ENCODE measurements at regions not wholly inside any gene's neighbourhood (a gene's known extent, or its start where the extent isn't known, plus 50 kb on each side); places are given as distances from the start of the nearest gene placed in this dataset.
"Not testable (repeated sequence)": the region's sequence is repeated elsewhere in the genome, so short reads cannot be mapped to it uniquely, and the experiment has no call there.

DNA sequence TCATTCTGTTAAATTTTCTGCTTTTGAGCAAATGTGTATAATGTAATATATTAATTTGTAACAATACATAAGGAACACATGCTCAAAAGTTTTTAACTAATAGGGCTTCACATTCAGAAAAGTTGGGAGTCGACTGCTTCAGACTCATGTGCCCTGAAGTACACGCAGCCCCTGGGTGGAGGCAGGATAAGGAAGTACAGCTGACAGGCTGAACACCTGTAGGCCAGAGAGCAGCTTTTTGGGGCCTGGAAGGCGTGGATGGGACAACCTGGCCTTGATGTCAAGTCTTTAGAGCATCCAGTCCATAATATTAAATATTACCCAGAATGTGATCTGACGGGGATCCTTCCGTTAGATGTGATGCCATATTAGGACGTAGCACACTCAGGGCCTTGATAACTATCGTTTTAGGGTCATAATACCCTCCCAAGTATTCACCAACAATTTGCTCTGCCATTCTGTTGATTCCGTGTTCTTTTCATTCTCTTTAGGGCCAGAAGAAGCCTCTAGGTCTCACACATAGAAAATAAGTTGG, 485.2 kb downstream of the SIPA1L2 start:
- DNase-seq (ENCODE audit: low spot score): no peak
- TF ChIP-seq, protein P1, sequence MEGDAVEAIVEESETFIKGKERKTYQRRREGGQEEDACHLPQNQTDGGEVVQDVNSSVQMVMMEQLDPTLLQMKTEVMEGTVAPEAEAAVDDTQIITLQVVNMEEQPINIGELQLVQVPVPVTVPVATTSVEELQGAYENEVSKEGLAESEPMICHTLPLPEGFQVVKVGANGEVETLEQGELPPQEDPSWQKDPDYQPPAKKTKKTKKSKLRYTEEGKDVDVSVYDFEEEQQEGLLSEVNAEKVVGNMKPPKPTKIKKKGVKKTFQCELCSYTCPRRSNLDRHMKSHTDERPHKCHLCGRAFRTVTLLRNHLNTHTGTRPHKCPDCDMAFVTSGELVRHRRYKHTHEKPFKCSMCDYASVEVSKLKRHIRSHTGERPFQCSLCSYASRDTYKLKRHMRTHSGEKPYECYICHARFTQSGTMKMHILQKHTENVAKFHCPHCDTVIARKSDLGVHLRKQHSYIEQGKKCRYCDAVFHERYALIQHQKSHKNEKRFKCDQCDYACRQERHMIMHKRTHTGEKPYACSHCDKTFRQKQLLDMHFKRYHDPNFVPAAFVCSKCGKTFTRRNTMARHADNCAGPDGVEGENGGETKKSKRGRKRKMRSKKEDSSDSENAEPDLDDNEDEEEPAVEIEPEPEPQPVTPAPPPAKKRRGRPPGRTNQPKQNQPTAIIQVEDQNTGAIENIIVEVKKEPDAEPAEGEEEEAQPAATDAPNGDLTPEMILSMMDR (IDR thresholded peaks at IDR 0.05): no peak
- no peak overlapping the region for H3K27ac ChIP-seq
- no peak overlapping the region for H3K4me3 ChIP-seq

DNA sequence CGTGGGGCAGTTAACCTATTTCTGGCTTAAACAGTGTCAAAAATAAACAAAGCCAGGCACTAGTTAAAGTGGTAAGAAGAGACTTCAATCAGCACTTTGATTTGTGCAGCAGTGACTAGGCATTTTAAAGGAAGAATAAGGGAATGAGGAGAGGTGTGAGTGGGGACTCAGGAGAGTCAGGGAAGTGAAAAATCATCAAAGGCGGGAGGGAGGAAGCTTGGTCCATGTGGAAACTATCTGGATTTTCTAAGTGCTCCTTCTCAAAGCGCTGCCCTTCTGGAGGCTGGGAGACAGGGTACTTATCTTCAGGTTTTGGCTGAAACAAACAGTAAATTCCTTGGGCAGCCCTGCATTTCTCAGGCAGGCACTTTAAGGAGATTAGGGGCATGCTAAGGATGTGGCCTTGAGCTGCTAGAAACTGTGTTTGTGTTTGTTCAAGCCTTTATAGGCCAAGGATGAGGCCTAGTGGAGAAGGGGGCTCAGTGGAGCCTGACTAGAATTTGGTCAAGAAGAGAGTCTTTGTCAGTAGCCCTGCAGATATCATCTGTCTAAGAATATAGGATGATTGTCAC, 486.5 kb downstream of the SIPA1L2 start:
- H3K4me3 ChIP-seq: peak overlapping the region; percentile 34
- TF ChIP-seq, protein P1 (IDR thresholded peaks at IDR 0.05): no peak
- peak overlapping the region; percentile 64 to 86 for H3K27ac ChIP-seq
- DNase-seq (ENCODE audit: low spot score): no peak

DNA sequence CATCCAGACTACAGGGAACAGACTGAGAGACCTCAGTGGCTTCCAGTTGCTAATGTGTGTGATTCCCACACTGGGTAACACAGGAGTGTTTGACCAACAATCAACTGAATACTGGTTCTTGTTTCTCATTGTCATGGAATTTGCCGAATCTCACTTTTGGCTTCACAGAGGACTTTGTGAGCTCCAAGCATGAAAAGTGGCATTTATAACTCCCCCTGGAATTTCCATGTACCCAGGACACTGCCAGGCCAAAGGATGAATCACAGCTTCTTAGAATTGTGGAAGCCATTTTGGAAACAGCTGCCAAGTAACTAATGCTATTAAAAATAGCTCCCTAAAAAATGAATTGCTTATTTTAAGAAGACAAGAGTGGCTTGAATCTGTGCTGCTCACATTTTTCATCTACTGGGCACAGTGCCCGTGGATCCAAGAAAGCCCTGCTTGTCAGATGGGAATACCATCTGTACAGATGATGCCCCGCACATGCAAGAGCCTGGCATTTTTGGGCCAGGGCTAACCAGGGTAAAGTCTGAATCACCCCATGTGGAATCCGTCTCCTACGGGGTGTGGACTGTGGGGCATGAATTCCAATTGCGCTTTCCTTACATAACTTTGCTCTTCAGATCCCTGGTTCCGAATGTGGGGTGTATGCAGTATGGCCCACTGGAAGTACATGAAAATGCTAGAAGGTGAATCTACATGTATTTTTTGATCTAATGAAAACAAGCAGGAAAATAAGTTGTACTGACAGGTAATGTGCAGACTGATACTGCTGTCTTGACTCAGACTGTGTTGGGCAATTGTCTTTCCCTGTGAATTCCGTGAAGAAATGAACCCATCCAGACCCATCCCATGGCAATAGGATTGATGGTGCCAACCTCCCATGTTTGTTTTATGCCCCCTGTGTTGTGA, 487.3 kb downstream of the SIPA1L2 start:
- TF ChIP-seq, protein P1 (IDR thresholded peaks at IDR 0.05): no peak
- Histone ChIP-seq H3K27ac (peak overlapping the region; percentile 64 to 86), H3K4me3 (peak overlapping the region; percentile 34)
- peak; percentile 87 for DNase-seq (ENCODE audit: low spot score)

DNA sequence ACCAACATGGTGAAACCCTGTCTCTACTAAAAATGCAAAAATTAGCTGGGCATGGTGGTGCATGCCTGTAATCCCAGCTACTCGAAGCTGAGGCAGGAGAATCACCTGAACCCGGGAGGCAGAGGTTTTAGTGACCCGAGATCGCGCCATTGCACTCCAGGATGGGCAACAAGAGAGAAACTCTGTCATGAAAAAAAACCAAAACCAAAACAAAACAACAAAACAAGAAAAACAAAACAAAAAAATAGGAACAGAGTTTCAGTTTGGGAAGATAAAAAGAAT, 488.8 kb downstream of the SIPA1L2 start:
- H3K4me3 ChIP-seq; H3K27ac ChIP-seq; DNase-seq (ENCODE audit: low spot score): not testable (repeated sequence)

DNA sequence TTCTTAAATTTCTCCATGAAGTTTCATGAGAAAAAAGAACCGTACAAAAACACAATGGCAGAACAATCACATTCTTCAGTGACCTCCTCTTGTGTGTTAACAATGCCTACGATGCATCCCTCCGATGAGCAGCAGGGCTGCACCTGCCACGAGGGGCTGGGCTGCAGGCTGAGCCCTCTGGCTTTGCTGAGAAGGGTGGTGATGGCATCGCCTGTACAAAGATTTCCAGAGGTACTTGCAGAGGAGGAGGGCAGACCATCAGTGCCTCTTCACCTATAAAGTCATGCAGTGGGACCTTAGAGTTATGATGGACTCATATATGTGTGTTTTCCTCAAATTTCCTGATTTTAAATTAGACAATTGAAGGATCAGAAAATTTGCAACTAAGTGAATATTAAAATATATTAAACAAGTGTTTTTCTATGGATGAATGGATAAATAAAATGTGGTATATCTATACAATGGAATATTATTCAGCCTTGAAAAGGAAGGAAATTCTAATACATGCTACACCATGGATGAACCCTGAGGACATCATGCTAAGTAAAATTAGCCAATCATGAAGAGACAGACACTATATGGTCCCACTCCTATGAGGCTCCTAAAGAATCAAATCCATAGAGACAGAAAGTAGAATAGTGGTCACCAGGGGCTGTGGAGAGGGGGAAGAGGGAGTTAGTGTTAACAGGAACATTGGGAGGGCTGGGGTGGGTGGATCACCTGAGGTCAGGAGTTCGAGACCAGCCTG, 489.3 kb downstream of the SIPA1L2 start:
- H3K4me3 ChIP-seq: no peak overlapping the region
- H3K27ac ChIP-seq: no peak overlapping the region
- DNase-seq (ENCODE audit: low spot score): no peak
- TF ChIP-seq, protein P1 (IDR thresholded peaks at IDR 0.05): no peak

DNA sequence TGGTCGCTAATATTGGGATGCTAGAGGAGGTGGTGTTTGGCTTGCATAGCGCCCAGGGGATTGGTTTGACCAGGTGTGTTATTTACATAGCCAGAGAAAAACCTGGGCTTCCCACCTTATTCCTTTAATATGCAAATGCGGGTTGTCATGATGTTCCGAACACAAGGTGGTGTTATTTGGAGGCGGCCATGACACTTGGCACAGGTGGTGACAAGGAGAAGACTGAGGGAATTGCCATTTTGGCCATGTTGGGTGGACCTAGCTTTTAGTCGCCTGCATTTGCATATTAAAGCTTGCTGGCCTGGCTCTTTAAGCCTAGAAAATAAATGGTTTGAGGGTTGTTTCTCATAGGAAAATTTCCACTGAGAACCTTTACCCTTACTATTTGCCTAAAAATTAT, 490.5 kb downstream of the SIPA1L2 start:
- Histone ChIP-seq H3K27ac (no peak overlapping the region), H3K4me3 (no peak overlapping the region)
- no peak for DNase-seq (ENCODE audit: low spot score)
- TF ChIP-seq, protein P1 (IDR thresholded peaks at IDR 0.05): no peak

DNA sequence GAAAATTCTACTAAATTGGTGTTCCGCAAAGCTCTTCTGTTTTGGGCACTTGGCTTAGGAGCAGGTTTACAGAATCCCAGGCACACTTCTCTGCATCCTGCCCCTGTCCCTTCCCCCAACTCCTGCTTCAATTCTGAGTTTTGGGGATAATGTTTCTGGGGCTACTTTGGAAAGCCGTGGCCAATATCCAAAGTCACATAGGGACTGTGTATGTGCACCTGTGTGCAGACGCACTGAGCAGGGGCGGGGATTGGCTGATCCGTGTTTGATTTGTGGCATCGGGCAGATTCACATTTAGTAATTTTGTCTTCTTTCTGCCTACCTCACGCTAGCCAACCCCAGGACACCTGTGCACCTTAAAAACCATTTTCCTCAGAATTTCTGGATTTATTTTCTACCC, 491.9 kb downstream of the SIPA1L2 start:
- no peak overlapping the region for H3K27ac ChIP-seq
- DNase-seq (ENCODE audit: low spot score): no peak
- no peak overlapping the region for H3K4me3 ChIP-seq
- TF ChIP-seq, protein P1 (IDR thresholded peaks at IDR 0.05): no peak
